OCI-LY1 (cell line): ENCODE measurements at regions not wholly inside any gene's neighbourhood (a gene's known extent, or its start where the extent isn't known, plus 50 kb on each side); places are given as distances from the start of the nearest gene placed in this dataset.

ENCODE experiments used
- H2AFZ ChIP-seq: fragments of 200-600 bp; sonication (generic), shearing (Covaris generic); 2 replicates; pipeline ENCODE4 v1.6.0; 2014; ENCODE audit warnings: antibody characterized with exemption, mild to moderate bottlenecking, low read length
- H3F3A ChIP-seq: fragments of 200-600 bp; sonication (generic), shearing (Covaris generic); 2 replicates; pipeline ENCODE4 v1.6.0; 2014; ENCODE audit warnings: mild to moderate bottlenecking, antibody characterized with exemption, low read length, moderate library complexity; ENCODE audit not compliant: insufficient read depth
- H3K27ac ChIP-seq: fragments of 200-600 bp; sonication (generic); 2 replicates; pipeline ENCODE4 v1.5.1; 2014; ENCODE audit warnings: low read length, mixed run types, mild to moderate bottlenecking, low read depth; ENCODE audit not compliant: poor library complexity, severe bottlenecking
- H3K27me3 ChIP-seq: fragments of 200-600 bp; sonication (generic); 2 replicates; pipeline ENCODE4 v1.6.0; 2014; ENCODE audit warnings: antibody characterized with exemption, mild to moderate bottlenecking, low read length, moderate library complexity; ENCODE audit not compliant: insufficient read depth
- H3K36me3 ChIP-seq: fragments of 200-600 bp; sonication (generic); 2 replicates; pipeline ENCODE4 v1.6.1; 2014; ENCODE audit warnings: mild to moderate bottlenecking, antibody characterized with exemption, low read length, moderate library complexity, mixed read lengths; ENCODE audit not compliant: insufficient read depth
- H3K4me1 ChIP-seq: fragments of 200-600 bp; sonication (generic); 2 replicates; pipeline ENCODE4 v1.5.1; 2014; ENCODE audit warnings: mild to moderate bottlenecking, low read length, moderate library complexity; ENCODE audit not compliant: insufficient read depth, severe bottlenecking
- H3K4me2 ChIP-seq: fragments of 200-600 bp; sonication (generic), shearing (Covaris generic); 2 replicates; pipeline ENCODE4 v1.6.1; 2014; ENCODE audit warnings: low read length
- H3K4me3 ChIP-seq: fragments of 200-600 bp; sonication (generic); 2 replicates; pipeline ENCODE4 v1.5.1; 2014; ENCODE audit warnings: low read length, low read depth, mild to moderate bottlenecking, mixed read lengths; ENCODE audit not compliant: poor library complexity, severe bottlenecking
- H3K79me2 ChIP-seq: fragments of 200-600 bp; shearing (Covaris generic); 2 replicates; pipeline ENCODE4 v1.6.1; 2016; ENCODE audit warnings: mixed run types, low read length, mixed read lengths; ENCODE audit not compliant: insufficient read depth
- H3K9ac ChIP-seq: fragments of 200-600 bp; sonication (generic), shearing (Covaris generic); 2 replicates; pipeline ENCODE4 v1.6.1; 2014; ENCODE audit warnings: mild to moderate bottlenecking, low read length, mixed read lengths
- H3K9me2 ChIP-seq: fragments of 200-600 bp; sonication (generic), shearing (Covaris generic); 2 replicates; pipeline ENCODE4 v1.6.1; 2014; ENCODE audit warnings: low read depth, mild to moderate bottlenecking, low read length, mixed read lengths
- H3K9me3 ChIP-seq: fragments of 200-600 bp; shearing (Covaris generic); 2 replicates; pipeline ENCODE4 v1.6.1; 2014; ENCODE audit warnings: low read length, mixed read lengths
- H4K20me1 ChIP-seq: fragments of 200-600 bp; sonication (generic), shearing (Covaris generic); 2 replicates; pipeline ENCODE4 v1.6.0; 2016; ENCODE audit warnings: mild to moderate bottlenecking, low read length; ENCODE audit not compliant: insufficient read depth
- CTCF ChIP-seq: fragments of 200-600 bp; sonication (generic), shearing (Covaris generic); IDR thresholded peaks from 2 replicates; pipeline ENCODE4 v1.5.1; 2017; ENCODE audit warnings: mild to moderate bottlenecking, antibody characterized with exemption, low read length, moderate library complexity, mixed read lengths
- EZH2 ChIP-seq: fragments of 200-600 bp; sonication (generic), shearing (Covaris generic); IDR thresholded peaks from 2 replicates; pipeline ENCODE4 v1.8.0; 2017; ENCODE audit warnings: borderline replicate concordance, mixed run types, mild to moderate bottlenecking, antibody characterized with exemption, low read length, moderate library complexity, mixed read lengths

GRCh38 chr18:49698525-49699025 is 114.8 kb downstream of the ACAA2 start:
- Histone ChIP-seq H3K4me3 (no peak overlapping the region), H3K9me2 (no peaks in the 10 kb centered on the region), H3K4me2 (no peak overlapping the region), H3K27me3 (no peaks in the 10 kb centered on the region; the same call in 1 of the 2 replicates), H3K9ac (no peak overlapping the region), H3K27ac (no peak overlapping the region), H3K79me2 (no peaks in the 10 kb centered on the region), H3K9me3 (no peaks in the 10 kb centered on the region), H2AFZ (no peak overlapping the region), H4K20me1 (no peaks in the 10 kb centered on the region), H3K36me3 (no peaks in the 10 kb centered on the region), H3F3A (no peaks in the 10 kb centered on the region), H3K4me1 (no peaks in the 10 kb centered on the region)
- TF ChIP-seq CTCF (no peak), EZH2 (no peak)

GRCh38 chr18:49697757-49698524 is 115.4 kb downstream of the ACAA2 start:
- H3K4me2 ChIP-seq: no peak overlapping the region
- no peaks in the 10 kb centered on the region for H3K9me2 ChIP-seq
- no peaks in the 10 kb centered on the region for H4K20me1 ChIP-seq
- H3K27ac ChIP-seq: no peak overlapping the region
- no peak overlapping the region for H3K4me3 ChIP-seq
- H3K79me2 ChIP-seq: no peaks in the 10 kb centered on the region
- no peaks in the 10 kb centered on the region for H3K4me1 ChIP-seq
- no peak overlapping the region for H2AFZ ChIP-seq
- H3F3A ChIP-seq: no peaks in the 10 kb centered on the region
- H3K36me3 ChIP-seq: no peaks in the 10 kb centered on the region
- no peaks in the 10 kb centered on the region for H3K9me3 ChIP-seq
- TF ChIP-seq CTCF (no peak), EZH2 (no peak)
- H3K27me3 ChIP-seq: no peaks in the 10 kb centered on the region; the same call in 1 of the 2 replicates
- no peak overlapping the region for H3K9ac ChIP-seq

- Histone ChIP-seq H3K9ac (no peak overlapping the region), H3K27ac (no peak overlapping the region), H3K4me1 (no peaks in the 10 kb centered on the region), H3K9me2 (no peaks in the 10 kb centered on the region), H3K4me2 (no peak overlapping the region), H3K36me3 (no peaks in the 10 kb centered on the region), H3K27me3 (no peaks in the 10 kb centered on the region; the same call in 1 of the 2 replicates), H3K4me3 (no peak overlapping the region), H3F3A (no peaks in the 10 kb centered on the region), H3K9me3 (no peaks in the 10 kb centered on the region), H4K20me1 (no peaks in the 10 kb centered on the region), H2AFZ (no peak overlapping the region), H3K79me2 (no peaks in the 10 kb centered on the region)
- TF ChIP-seq CTCF (no peak), EZH2 (no peak)
Observed at GRCh38 chr18:49697049-49697448, 116.3 kb downstream of the ACAA2 start.
